ENCODE measurements at regions not wholly inside any gene's neighbourhood (a gene's known extent, or its start where the extent isn't known, plus 50 kb on each side); places are given as distances from the start of the nearest gene placed in this dataset.
A peak's percentile ranks its signal among the peaks of the same experiment; 100 is the strongest.
"Not testable (repeated sequence)": the region's sequence is repeated elsewhere in the genome, so short reads cannot be mapped to it uniquely, and the experiment has no call there.

DNA sequence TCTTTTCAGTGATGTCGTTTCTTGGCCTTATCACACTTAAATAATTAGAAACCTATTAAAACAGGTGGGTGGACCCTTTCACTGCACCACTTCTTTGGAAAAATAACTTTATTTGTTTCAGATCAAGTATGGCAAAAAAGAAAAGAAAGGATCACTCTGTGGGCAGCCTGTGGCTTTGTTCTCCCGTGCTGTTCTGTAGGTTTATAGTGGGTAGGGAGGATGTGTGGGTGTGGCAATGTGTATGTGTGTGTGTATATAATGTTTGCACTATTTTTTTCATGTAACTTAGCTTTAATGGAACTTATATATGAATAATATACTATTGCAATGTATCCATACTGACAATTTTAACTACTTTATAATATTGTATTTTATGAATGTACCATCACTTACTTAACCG is 85.9 kb downstream of the ACTBL2 start:
- no peak for DNase-seq (ENCODE audit: low spot score)

DNA sequence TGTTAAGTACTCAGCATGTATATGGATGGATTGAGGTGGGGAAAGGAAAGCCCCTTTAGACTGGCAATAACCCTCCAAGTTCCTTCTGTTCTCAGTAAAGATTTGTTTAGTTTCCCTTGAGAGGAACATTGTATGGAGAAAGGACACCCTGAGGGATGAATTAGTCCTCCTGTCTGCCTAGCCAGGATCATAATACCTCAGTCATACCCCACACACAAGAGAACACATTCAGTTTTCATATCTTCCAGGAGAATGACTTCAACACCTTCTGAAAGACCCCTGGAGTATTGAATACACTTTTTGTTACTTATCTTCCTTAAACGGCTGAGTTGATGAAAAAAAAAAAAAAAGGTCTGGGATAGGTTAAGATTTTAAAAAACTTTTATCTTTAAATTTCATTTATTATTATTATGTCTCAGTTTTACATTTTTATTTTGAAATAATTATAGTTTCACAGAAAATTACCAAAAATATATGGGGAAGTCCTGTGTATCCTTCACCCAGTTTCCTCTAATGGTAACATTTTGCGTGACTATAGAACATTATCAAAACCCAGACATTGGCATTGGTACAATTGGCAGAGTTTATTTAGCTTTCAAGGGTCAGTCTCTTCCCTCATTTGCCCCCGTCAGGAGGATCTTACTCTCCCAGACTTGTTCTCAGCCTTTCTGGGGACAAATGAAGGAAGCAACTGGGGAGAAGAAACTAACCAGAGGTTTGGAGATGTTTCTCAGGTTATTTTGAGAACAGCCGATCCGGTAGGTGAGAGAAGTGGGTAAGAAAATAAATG is 88.0 kb downstream of the ACTBL2 start:
- DNase-seq (ENCODE audit: low spot score): no peak

DNA sequence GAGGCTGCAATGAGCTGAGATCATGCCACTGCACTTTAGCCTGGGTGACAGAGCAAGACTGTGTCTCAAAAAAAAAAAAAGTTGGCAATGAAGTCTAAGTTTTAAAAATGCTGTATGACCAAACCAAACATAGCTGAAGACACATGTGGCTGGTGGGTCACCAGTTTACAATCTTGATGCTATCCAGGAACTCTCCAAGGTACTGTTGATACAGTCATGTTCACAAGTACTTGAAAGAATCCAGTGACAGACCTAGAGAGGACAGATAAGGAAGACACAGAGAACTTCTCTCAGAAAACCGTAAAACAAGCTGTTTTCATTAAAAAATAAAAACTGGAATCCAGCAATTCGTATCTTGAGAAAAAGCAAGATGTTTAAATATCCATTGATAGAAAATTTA is 95.7 kb downstream of the ACTBL2 start:
- DNase-seq (ENCODE audit: low spot score): peak; percentile 21

DNA sequence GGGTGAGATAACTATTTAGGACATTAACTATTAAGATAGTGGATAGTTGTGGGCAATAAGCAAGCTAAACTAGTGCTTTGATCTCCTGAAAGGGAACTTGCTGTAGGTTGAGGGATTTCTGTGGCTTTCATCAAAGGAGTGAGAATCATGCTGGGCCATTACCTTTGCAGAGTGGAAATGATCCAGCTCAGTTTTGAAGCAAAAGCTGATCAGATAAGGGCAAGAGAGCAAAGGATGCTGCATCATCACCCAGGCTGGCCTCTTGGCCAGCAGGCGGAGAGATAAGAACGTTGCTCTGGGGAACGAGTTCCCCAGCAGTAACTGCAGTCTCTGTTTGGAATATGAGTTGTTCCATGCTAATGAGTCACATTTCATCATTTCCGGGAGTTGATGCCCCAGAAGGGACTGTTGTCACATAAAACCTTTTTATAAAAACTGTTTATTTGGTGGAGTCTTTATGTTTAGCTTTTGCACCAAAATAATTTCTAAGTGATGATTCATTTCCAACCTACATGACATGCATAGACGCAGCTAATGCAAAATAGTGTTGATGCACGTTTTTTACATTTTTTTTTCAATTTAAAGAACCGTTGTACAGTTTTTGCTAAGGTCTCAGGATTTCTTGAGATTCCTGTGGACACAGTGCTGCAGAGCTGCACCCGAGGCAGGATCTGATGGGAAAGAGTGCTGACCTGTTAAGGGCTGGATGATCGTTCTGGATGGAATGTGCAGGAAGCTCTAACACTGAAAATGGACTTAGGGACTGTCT is 99.3 kb downstream of the ACTBL2 start:
- peak; percentile 93 for DNase-seq (ENCODE audit: low spot score)

DNA sequence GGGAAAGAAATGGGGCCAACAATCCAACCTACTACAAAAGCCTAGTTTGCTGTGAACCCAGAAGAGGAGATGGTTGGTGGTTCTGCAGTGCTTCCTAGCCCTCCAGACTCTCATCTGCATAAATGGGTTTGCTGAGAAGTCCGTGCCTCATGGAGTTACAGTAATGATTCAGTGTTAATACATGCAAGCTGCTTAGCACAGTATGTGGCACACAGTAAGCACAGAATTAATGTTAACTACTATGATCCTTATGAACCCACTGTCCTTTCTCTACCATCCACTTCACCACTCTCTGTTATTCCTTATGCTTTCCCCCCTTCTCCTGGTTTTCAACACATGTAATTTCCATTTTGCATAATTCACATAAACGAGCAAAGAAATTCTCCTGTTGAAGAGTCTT is 100.0 kb downstream of the ACTBL2 start:
- DNase-seq (ENCODE audit: low spot score): no peak

DNA sequence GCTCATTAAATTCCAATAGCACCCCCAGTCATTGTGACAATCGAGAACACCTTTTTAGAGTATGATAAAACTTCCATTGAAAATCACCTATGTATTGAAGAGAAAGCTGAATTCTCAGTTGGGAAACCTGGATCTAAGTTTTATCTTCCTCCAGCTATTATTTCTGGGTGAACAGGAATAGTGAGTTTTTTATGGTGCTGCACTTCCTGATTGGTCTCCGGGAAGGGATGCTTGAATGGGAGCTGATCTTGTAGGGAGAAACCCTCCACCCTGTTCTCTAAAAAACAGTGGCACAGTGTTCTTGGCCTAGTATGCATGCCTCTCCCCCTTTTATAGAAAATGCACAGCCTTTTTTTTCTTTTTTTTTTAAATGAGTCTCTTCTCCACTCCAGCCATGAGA is 112.2 kb downstream of the ACTBL2 start:
- DNase-seq (ENCODE audit: low spot score): no peak

DNA sequence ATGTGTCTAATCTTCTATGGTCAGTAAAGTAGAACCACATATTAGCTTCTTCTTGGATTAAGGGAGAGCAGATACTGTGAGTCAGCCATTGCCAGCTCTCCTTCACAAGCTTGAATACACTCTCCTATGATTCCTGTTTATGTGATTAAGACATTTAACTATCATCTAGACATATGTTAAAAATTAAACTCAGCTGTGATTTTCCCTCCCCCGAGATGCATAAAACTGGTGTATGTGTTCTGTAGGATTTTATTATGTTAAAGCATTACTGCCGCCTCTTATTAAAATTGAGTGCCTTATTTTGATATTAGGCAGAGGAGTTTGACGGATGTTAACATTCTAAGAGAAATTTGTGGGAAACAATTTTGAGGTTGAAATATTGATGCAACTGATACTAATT is 114.6 kb downstream of the ACTBL2 start:
- DNase-seq (ENCODE audit: low spot score): no peak

DNA sequence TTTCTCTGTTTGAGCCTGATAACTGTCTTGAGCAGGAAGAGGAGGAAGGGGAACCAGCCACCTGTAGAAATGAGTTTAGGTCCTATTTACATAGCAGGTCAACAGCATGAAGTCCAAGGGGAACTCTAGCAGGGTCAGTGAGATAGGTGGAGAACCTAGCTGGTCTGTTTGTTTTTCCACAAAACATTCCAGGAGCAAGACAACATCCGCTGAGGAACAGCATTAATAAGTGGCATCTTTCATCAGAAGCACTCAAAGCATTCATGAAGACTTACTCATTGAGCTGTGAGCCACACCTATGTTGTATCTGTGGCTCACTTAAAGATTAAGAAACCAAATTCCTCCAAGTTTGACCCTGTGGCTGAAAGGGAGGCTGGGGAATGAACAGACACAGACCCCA is 115.9 kb downstream of the ACTBL2 start:
- DNase-seq (ENCODE audit: low spot score): no peak

DNA sequence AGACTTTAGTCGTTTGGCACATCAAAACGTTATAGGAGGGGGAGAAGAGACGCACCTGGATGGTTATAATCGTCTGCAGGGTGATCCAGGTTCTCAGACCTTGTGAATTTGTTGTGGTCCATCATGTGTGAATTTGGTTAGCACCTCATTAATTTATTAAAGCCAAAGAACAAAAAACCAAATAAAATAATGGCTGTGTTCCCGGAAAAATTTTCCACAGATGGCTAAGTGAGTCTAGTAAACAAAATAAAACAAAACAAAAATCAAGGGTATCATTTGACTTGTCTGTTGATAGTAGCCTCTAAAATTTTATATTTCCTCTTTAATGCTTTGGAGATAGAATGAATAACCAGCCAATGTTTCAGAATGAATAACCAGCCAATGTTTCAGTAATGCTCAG is 119.7 kb downstream of the ACTBL2 start:
- no peak for DNase-seq (ENCODE audit: low spot score)

DNA sequence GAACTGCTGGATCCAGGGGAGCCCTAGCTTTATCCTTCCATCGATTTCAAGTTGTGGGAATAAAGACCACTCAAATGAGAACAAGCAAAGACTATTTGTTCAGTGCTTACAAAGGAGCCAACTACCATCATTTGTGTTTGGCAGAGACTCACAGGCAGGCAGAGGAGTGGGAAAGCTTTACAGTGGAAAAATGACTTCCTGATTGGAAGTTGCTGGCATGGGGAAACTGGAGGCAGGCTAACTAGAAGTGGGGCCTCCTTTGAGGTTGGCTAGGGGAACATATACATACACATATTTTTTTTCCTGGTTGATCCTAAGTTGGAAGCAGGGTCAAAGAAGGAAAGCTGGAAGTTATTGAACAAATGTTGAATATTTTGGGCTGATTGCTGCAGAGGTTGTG is 121.7 kb downstream of the ACTBL2 start:
- no peak for DNase-seq (ENCODE audit: low spot score)

DNA sequence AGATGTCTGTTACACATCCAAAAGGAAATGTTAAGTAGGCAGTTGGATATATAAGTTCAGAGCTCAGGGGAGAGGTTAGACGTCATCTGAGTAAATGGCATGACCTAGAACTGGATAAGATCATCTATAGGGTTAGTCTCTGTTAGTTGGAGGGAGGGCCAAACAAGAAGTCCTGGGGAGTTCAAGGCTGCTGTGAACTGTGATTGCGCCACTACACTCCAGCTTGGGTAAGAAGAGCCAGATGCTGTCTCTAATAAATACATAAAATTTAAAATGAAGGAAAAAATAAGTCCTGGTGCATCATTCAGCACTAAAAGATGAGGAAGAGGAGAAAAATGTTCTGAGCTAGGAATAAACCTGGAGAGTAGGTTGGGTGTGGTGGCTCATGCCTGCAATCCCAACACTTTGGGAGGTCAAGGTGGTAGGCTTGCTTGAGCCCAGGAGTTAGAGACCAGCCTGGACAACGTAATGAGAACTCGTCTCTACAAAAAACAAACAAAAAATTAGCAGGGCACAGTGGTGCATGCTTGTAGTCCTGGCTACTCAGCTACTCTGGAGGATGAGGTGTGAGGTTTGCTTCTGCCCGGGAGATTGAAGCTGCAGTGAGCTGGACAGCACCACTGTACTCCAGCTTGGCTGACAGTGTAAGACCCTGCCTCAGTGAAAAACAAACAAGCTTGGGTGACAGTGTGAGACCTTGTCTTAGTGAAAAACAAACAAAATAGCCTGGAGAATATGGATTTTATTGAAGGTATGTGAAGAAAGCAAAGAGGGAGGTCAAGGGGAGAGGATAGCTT is 123.6 kb downstream of the ACTBL2 start:
- DNase-seq (ENCODE audit: low spot score): no peak

DNA sequence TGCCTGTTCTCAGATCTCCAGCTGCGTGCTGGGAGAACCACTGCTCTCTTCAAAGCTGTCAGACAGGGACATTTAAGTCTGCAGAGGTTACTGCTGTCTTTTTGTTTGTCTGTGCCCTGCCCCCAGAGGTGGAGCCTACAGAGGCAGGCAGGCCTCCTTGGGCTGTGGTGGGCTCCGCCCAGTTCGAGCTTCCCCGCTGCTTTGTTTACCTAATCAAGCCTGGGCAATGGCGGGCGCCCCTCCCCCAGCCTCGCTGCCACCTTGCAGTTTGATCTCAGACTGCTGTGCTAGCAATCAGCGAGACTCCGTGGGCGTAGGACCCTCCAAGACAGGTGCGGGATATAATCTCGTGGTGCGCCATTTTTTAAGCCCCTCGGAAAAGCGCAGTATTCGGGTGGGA is 125.8 kb downstream of the ACTBL2 start:
- DNase-seq (ENCODE audit: low spot score): not testable (repeated sequence)

DNA sequence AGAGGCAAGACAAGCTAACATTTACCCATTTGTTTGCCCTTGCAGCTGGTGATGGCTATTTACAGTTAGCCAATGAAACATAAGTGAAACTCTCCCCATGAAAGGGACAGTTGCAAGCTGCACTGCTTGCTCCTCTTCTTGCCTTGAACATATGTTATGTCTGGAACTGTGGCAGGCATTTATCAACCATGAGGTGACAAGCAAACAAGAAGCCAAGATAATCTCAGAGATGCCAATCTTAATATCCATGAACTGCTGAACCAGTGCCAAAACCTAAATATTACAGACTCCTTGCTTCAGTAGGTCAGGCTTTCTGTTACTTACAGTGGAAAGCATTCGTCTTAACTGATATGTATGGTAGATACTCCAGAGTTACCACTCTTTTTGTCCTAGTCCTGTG is 133.4 kb downstream of the ACTBL2 start:
- no peak for DNase-seq (ENCODE audit: low spot score)

DNA sequence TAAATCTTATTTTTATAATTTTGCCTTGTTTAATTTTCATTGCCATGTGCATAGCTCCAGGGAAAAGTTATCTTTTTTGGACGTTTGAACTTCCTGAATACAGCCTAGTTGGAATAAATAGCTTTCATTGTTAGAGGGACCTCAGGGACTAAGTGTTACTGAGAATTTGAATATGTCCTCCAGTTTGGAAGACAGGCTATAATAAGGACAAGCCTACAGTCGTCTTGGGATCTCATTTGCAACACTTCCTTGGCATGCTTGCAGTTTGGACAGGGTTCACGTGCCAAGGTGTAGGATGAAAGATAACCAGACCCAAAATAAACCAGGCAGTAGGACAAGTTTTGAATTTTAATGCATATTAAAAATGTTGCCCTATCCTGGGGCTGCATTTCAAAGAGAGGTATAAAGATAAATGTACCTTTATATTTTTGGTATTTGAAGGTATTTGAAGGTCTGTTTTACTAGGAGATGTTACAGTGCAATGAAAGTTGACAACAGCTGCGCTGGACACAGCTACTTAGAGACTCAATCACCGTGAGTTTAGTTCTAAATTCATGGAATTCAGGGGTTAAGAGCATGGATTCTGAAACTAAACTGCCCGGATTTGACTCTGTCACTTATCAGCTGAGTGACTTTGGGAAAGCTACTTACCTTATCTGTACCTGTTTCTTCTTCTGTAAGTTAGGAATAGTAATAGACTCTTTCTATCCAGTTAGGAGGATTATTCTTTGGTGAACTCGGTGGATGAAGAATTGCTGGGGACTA is 134.1 kb downstream of the ACTBL2 start:
- DNase-seq (ENCODE audit: low spot score): no peak

DNA sequence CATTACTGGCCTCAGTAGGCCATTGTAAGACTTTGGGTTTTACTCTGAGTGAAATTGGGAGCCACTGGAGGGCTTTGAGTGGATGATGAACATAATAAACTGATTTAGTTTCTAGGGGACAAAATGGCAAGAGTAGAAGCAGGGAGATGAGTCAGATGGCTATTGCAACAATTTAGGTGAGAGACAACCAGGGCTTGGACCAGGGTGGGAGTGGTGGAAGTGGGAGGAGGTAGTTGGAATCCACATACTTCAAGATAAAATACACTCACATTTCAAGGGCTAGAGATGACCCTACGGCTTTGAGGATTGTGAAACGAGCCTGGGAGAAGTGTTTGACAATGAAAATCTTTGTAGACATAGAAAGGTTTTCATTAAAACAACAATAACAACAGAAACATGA is 136.3 kb downstream of the ACTBL2 start:
- no peak for DNase-seq (ENCODE audit: low spot score)

DNA sequence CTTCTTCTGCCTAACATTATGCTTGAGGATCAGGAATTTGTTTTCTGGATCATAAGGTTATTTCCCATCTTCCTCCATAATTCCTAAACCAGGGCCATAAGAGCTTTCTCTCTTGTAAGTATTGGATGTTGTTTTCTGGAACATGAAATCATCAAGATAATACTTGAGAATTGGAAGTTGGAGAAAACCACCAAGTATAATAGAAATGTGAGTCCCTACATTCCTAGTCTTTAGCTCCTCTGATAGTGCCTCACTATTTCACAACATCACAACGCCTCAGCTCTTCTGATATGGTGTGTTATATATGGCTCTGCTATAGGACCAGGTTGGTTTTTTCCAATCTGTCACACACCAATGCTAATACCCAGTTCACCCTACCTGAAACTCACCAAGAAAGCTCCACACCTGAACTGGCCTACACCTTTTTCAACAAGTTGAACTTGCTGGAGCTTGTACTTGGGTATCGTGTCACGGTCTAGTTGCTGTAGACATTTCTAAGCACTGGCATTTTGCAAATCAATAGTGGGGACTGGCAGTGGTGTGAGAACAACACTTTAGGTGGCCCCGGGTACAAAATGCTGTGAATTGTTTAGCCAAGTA is 141.1 kb downstream of the ACTBL2 start:
- no peak for DNase-seq (ENCODE audit: low spot score)

DNA sequence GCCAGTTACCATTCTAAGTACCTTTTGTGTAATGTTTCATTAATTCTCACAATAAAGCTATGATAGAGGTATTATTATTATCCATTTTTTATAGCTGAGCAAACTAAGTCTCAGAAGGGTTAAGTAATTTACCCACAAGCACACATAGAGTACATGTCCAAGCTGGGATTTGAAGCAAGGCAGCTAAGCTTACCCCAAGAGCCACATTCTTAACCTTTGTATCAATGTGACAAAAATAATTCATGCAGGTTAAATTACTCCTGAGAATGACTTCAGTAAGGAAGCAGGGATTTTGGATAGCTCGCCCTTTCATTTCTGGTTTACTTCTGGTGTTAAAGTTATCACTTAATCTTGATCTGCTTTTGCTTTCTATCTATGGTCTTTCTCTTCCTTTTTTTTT is 141.9 kb downstream of the ACTBL2 start:
- no peak for DNase-seq (ENCODE audit: low spot score)

DNA sequence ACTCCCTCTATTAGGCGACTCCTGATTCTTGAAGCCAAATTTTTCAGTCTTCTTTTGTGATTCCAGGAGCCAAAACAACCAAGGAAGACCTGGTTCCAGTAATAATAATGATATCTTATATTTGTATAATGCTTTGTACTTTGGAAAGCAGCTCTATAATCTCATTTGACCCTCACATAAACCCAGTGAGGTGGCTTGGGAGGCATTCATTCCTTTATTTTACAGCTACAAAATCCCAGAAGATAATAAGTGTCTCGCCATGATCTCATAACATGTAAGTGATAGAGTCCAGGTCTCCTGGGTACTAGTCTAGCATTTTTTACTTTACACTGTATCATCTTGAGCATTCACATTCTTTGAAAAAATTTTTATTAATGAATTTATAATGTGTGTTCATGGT is 143.1 kb downstream of the ACTBL2 start:
- DNase-seq (ENCODE audit: low spot score): no peak

DNA sequence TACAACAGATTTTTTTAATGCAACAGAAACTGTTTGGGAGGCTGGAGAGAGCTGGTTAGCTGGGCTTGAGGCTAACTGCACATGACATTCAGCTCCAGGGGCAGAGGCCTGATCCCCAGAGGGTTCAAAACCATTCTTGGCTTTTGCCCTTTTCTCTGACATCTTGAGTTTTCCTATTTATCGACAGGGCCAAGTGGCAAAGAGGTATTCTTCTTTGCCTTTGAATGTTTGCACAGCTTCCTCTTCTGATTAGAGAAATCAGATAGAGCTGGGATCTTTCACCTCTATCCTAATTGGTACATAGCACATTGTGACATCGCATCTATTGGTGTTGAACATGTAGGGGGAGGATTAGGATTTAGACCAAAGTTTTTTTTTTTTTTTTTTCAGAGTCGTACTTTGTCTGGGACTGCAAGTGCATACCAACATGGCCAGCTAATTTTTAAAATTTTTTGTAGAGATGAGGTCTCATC is 143.7 kb downstream of the ACTBL2 start:
- DNase-seq (ENCODE audit: low spot score): no peak

DNA sequence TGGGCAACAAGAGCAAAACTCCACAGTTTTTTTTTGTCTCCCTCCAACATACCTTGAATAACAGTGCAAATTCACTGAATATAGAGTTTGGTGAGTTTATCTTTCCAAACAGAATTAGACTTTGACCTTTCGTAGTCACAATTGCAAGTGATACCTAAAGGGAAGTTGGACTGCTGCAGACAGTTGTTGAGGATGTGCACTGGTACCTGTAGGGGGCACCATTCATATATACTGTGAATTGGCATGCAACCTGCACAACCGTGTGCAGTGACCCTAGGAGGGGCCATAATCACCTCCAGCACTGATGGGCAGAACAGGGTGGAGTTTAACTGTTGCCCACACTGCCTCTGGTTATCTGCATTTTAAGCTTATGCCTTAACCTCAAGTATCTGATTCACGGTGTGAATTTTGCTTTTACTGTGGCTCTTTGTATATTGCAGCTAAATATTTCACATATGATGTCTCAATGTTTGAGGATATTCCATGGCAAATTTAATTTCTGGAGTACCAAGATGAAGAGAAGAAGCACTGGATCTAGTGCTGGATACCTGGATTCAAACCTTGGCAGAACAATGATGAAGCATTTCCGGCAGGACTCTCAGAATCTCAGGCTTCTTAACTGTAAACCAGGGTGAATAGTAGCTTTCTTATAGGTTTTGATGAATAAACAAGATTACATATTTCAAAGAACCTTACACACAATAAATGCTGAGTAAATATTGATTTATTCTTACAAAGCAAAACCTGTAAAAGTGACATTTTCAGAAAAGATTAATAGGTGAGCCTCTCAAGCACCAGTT is 144.3 kb downstream of the ACTBL2 start:
- peak; percentile 66 for DNase-seq (ENCODE audit: low spot score)

All from H4 (cell line).